ENCODE measurements at regions not wholly inside any gene's neighbourhood (a gene's known extent, or its start where the extent isn't known, plus 50 kb on each side); places are given as distances from the start of the nearest gene placed in this dataset.

- no peak for DNase-seq (ENCODE audit: low read depth)
- no peak for TF ChIP-seq CTCF (IDR thresholded peaks at IDR 0.05; ENCODE audit: insufficient read depth, low read depth, low read length, missing control alignments)
- no peak overlapping the region for H3K4me3 ChIP-seq (ENCODE audit: low read length)
Observed at GRCh38 chr20:52631469-52631868, 340.7 kb upstream of the TSHZ2 start.

GRCh38 chr20:52630138-52630537 is 342.0 kb upstream of the TSHZ2 start:
- H3K4me3 ChIP-seq (ENCODE audit: low read length), result no peak overlapping the region
- no peak for TF ChIP-seq CTCF (IDR thresholded peaks at IDR 0.05; ENCODE audit: insufficient read depth, low read depth, low read length, missing control alignments)
- no peak for DNase-seq (ENCODE audit: low read depth)

GRCh38 chr20:52624281-52624680 is 347.9 kb upstream of the TSHZ2 start:
- DNase-seq (ENCODE audit: low read depth), result no peak
- no peak for TF ChIP-seq CTCF (IDR thresholded peaks at IDR 0.05; ENCODE audit: insufficient read depth, low read depth, low read length, missing control alignments)

GRCh38 chr20:52622081-52622480 is 350.1 kb upstream of the TSHZ2 start:
- TF ChIP-seq CTCF (IDR thresholded peaks at IDR 0.05; ENCODE audit: insufficient read depth, low read depth, low read length, missing control alignments), result no peak
- DNase-seq (ENCODE audit: low read depth), result peak; percentile 3
- no peak overlapping the region for H3K4me3 ChIP-seq (ENCODE audit: low read length)

More at GRCh38 chr20:52624281-52624680, 347.9 kb upstream of the TSHZ2 start:
- no peak overlapping the region for H3K4me3 ChIP-seq (ENCODE audit: low read length)

GRCh38 chr20:52621401-52621800 is 350.8 kb upstream of the TSHZ2 start:
- no peak overlapping the region for H3K4me3 ChIP-seq (ENCODE audit: low read length)
- no peak for DNase-seq (ENCODE audit: low read depth)
- TF ChIP-seq CTCF (IDR thresholded peaks at IDR 0.05; ENCODE audit: insufficient read depth, low read depth, low read length, missing control alignments), result no peak

GRCh38 chr20:52619671-52620070 is 352.5 kb upstream of the TSHZ2 start:
- no peak for TF ChIP-seq CTCF (IDR thresholded peaks at IDR 0.05; ENCODE audit: insufficient read depth, low read depth, low read length, missing control alignments)
- DNase-seq (ENCODE audit: low read depth), result no peak
- no peak overlapping the region for H3K4me3 ChIP-seq (ENCODE audit: low read length)

- no peak overlapping the region for H3K4me3 ChIP-seq (ENCODE audit: low read length)
- TF ChIP-seq CTCF (IDR thresholded peaks at IDR 0.05; ENCODE audit: insufficient read depth, low read depth, low read length, missing control alignments), result no peak
- no peak for DNase-seq (ENCODE audit: low read depth)
Observed at GRCh38 chr20:52619101-52619500, 353.1 kb upstream of the TSHZ2 start.

Data from epithelial cell of esophagus (primary cell).